Brain microvascular endothelial cell (primary cell): ENCODE measurements at regions not wholly inside any gene's neighbourhood (a gene's known extent, or its start where the extent isn't known, plus 50 kb on each side); places are given as distances from the start of the nearest gene placed in this dataset.
A peak's percentile ranks its signal among the peaks of the same experiment; 100 is the strongest.

Source experiments
- DNase-seq: peaks from one replicate; pipeline ENCODE4 v3.0.0-alpha.2; 2020
- H3K27ac ChIP-seq: fragments of 250-450 bp; sonication (Bioruptor Pico); 2 replicates; pipeline ENCODE4 v1.5.1; 2020; ENCODE audit warnings: mild to moderate bottlenecking, moderate library complexity
- H3K27me3 ChIP-seq: fragments of 250-450 bp; sonication (Bioruptor Pico); replicated peaks from 2 replicates; pipeline ENCODE4 v1.5.1; 2020; ENCODE audit warnings: mild to moderate bottlenecking
- H3K36me3 ChIP-seq: fragments of 250-450 bp; sonication (Bioruptor Pico); replicated peaks from 2 replicates; pipeline ENCODE4 v1.5.1; 2020; ENCODE audit warnings: mild to moderate bottlenecking
- H3K4me3 ChIP-seq: 2 replicates; pipeline ENCODE4 v1.5.1; 2011; ENCODE audit warnings: low read depth, mild to moderate bottlenecking, control low read depth, low read length, moderate library complexity
- in situ Hi-C: cut with HindIII; loops from 2 replicates; pipeline ENCODE4 v1.10.0; 2017; ENCODE audit warnings: low sequenced_read_pairs, low pct_ligation_motif_present
- TF ChIP-seq, protein P1 (sequence below): IDR thresholded peaks from 2 replicates; pipeline ENCODE4 v1.5.1; 2011; ENCODE audit warnings: low read depth, mild to moderate bottlenecking, moderate library complexity, low read length, control low read depth, inconsistent platforms; ENCODE audit errors: missing control alignments

DNA sequence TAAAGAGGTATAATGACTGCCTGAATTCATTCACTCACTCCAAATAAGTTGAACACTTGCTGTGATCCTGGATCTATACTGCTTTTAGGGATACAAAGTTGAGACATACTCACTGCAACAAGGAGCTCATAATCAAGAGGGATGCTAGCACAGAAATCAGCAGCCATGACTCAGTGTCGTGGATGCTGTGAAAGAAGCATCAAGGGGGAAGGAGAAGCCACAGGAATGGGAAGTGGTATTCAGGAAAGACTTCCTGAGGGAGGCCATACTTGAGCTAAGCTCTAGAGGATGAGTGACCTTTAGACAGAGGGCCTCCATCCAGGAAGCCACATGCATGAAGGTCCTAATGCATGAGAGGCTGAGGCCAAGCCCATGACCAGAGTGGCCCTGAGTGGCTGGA, 245.7 kb upstream of the RORA start:
- Histone ChIP-seq H3K27me3 (no peaks in the 10 kb centered on the region), H3K4me3 (no peak overlapping the region), H3K36me3 (no peaks in the 10 kb centered on the region), H3K27ac (no peak overlapping the region)
- TF ChIP-seq, protein P1, sequence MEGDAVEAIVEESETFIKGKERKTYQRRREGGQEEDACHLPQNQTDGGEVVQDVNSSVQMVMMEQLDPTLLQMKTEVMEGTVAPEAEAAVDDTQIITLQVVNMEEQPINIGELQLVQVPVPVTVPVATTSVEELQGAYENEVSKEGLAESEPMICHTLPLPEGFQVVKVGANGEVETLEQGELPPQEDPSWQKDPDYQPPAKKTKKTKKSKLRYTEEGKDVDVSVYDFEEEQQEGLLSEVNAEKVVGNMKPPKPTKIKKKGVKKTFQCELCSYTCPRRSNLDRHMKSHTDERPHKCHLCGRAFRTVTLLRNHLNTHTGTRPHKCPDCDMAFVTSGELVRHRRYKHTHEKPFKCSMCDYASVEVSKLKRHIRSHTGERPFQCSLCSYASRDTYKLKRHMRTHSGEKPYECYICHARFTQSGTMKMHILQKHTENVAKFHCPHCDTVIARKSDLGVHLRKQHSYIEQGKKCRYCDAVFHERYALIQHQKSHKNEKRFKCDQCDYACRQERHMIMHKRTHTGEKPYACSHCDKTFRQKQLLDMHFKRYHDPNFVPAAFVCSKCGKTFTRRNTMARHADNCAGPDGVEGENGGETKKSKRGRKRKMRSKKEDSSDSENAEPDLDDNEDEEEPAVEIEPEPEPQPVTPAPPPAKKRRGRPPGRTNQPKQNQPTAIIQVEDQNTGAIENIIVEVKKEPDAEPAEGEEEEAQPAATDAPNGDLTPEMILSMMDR = no peak
- in situ Hi-C loops = no loop called here
- peak; percentile 40 for DNase-seq

DNA sequence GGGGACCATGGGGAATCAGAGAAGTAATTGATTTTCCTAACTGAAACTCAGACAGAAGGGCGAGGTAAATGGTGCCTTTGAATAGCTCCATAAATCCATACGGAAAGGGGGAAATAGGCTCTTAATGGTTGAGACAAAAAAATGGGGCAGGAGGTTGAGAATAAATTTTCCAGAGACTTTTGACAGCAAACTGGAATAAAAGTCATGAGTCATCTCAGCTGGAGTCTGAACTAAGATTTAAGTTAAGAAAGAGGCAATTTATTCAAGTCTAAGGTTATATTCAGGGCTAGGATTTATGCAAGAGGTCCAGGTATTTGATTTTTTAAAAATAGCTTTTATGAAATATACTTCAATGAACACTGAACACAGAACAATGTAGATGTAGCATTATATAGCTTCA, 238.7 kb upstream of the RORA start:
- no peak overlapping the region for H3K4me3 ChIP-seq
- in situ Hi-C loops = no loop called here
- TF ChIP-seq, protein P1 = no peak
- no peaks in the 10 kb centered on the region for H3K36me3 ChIP-seq
- H3K27ac ChIP-seq = no peak overlapping the region
- DNase-seq = no peak
- H3K27me3 ChIP-seq = no peaks in the 10 kb centered on the region

- peak; percentile 85 for DNase-seq
- TF ChIP-seq, protein P1 = no peak
These were observed 230.9 kb upstream of the RORA start for GRCh38 chr15:61459785-61460707.

GRCh38 chr15:61457050-61457733, 228.1 kb upstream of the RORA start:
- in situ Hi-C loops = no loop called here
- Histone ChIP-seq H3K4me3 (no peak overlapping the region), H3K27ac (no peak overlapping the region), H3K27me3 (no peaks in the 10 kb centered on the region), H3K36me3 (no peaks in the 10 kb centered on the region)
- TF ChIP-seq, protein P1 = no peak
- no peak for DNase-seq

More at GRCh38 chr15:61459785-61460707, 230.9 kb upstream of the RORA start:
- in situ Hi-C loops = no loop called here
- Histone ChIP-seq H3K27me3 (no peaks in the 10 kb centered on the region), H3K36me3 (no peaks in the 10 kb centered on the region), H3K27ac (no peak overlapping the region), H3K4me3 (no peak overlapping the region)

GRCh38 chr15:61449186-61449702, 220.1 kb upstream of the RORA start:
- DNase-seq = no peak
- Histone ChIP-seq H3K27ac (no peak overlapping the region), H3K4me3 (no peak overlapping the region), H3K36me3 (no peaks in the 10 kb centered on the region), H3K27me3 (no peaks in the 10 kb centered on the region)
- in situ Hi-C loops = no loop called here
- TF ChIP-seq, protein P1 = no peak
